H1 (cell line): ENCODE measurements at regions not wholly inside any gene's neighbourhood (a gene's known extent, or its start where the extent isn't known, plus 50 kb on each side); places are given as distances from the start of the nearest gene placed in this dataset.

Experiments used
- BCL11A ChIP-seq, 2 experiments: IDR thresholded peaks; one replicate each; pipeline ENCODE4 v1.6.1; 2011; ENCODE audit warnings: low read depth in 2 of 2, low read length in 2 of 2, mild to moderate bottlenecking in 2 of 2
- CBX8 ChIP-seq: fragments of 300-800, 300-1000 bp; sonication (generic); IDR thresholded peaks from 2 replicates; pipeline ENCODE4 v1.7.1; 2016; ENCODE audit warnings: low read depth, low read length, borderline replicate concordance
- CEBPB ChIP-seq: IDR thresholded peaks from 2 replicates; pipeline ENCODE4 v1.6.1; 2012; ENCODE audit warnings: low read depth, low read length
- CHD1 ChIP-seq: IDR thresholded peaks from 2 replicates; pipeline ENCODE4 v1.6.1; 2012; ENCODE audit warnings: low read depth, low read length, improper control_type of control experiment
- CHD2 ChIP-seq: IDR thresholded peaks from 2 replicates; pipeline ENCODE4 v1.6.1; 2012; ENCODE audit warnings: low read length, improper control_type of control experiment
- CTBP2 ChIP-seq: IDR thresholded peaks from 2 replicates; pipeline ENCODE4 v1.7.0; 2011; ENCODE audit warnings: borderline replicate concordance, mild to moderate bottlenecking, moderate library complexity, mixed read lengths, low read length; ENCODE audit not compliant: insufficient read depth, insufficient read length
- EP300 ChIP-seq, 2 experiments: IDR thresholded peaks; 1 replicate in 1 of 2; 2 replicates in 1 of 2; pipeline ENCODE4 v1.6.1; 2011 to 2012; ENCODE audit warnings: low read depth in 2 of 2, low read length in 2 of 2, mild to moderate bottlenecking in 2 of 2, borderline replicate concordance in 1 of 2, inconsistent platforms in 1 of 2, moderate library complexity in 1 of 2
- EZH2 ChIP-seq: fragments of 200-600 bp; sonication (generic); IDR thresholded peaks from 2 replicates; pipeline ENCODE4 v1.7.1; 2012; ENCODE audit warnings: low read depth, mild to moderate bottlenecking, moderate library complexity, low read length, inconsistent platforms; ENCODE audit not compliant: severe bottlenecking
- FOSL1 ChIP-seq: IDR thresholded peaks from 2 replicates; pipeline ENCODE4 v1.6.1; 2011; ENCODE audit warnings: mild to moderate bottlenecking, low read depth, low read length, moderate library complexity; ENCODE audit not compliant: insufficient read depth
- HDAC2 ChIP-seq, 2 experiments: fragments of 300-600 bp in 1 of 2; sonication (generic) in 1 of 2; IDR thresholded peaks; 2 replicates each; pipeline ENCODE4 v1.6.1; 2011 to 2012; ENCODE audit warnings: low read depth in 2 of 2, low read length in 2 of 2, mild to moderate bottlenecking in 2 of 2, moderate library complexity in 2 of 2, borderline replicate concordance in 1 of 2, inconsistent platforms in 1 of 2
- KDM1A ChIP-seq: fragments of 200-600, 300-600 bp; sonication (generic); IDR thresholded peaks from 2 replicates; pipeline ENCODE4 v1.7.1; 2016; ENCODE audit warnings: mild to moderate bottlenecking, low read length, borderline replicate concordance
- MAFK ChIP-seq: IDR thresholded peaks from 2 replicates; pipeline ENCODE4 v1.6.1; 2012; ENCODE audit warnings: low read depth, mild to moderate bottlenecking, improper control_type of control experiment, low read length
- NANOG ChIP-seq: IDR thresholded peaks from 2 replicates; pipeline ENCODE4 v1.6.1; 2011; ENCODE audit warnings: low read length, low read depth, mild to moderate bottlenecking, inconsistent platforms; ENCODE audit not compliant: insufficient read depth, poor library complexity, severe bottlenecking
- PHF8 ChIP-seq: fragments of 200-600 bp; sonication (generic); conservative IDR thresholded peaks from 2 replicates; pipeline ENCODE4 v1.7.1; 2012; ENCODE audit warnings: low read depth, mild to moderate bottlenecking, inconsistent platforms, low read length, moderate library complexity
- POLR2AphosphoS5 ChIP-seq: IDR thresholded peaks from 2 replicates; pipeline ENCODE4 v1.6.1; 2011; ENCODE audit warnings: low read depth, low read length
- POU5F1 ChIP-seq: IDR thresholded peaks from 2 replicates; pipeline ENCODE4 v1.6.1; 2011; ENCODE audit warnings: low read depth, mild to moderate bottlenecking, low read length, moderate library complexity
- RBBP5 ChIP-seq: IDR thresholded peaks from 2 replicates; pipeline ENCODE4 v1.7.1; 2012; ENCODE audit warnings: low read depth, mild to moderate bottlenecking, inconsistent platforms, low read length, moderate library complexity, borderline replicate concordance
- RNF2 ChIP-seq: fragments of 200-900, 300-1000 bp; sonication (generic); IDR thresholded peaks from 2 replicates; pipeline ENCODE4 v1.7.1; 2016; ENCODE audit warnings: borderline replicate concordance, low read depth, mild to moderate bottlenecking, antibody characterized with exemption, low read length; ENCODE audit not compliant: poor library complexity, severe bottlenecking; ENCODE audit errors: missing control alignments
- SIN3A ChIP-seq, 2 experiments: IDR thresholded peaks in 1 of 2; conservative IDR thresholded peaks in 1 of 2; 2 replicates each; pipeline ENCODE4 v1.6.1; 2011 to 2012; ENCODE audit warnings: low read length in 2 of 2, improper control_type of control experiment in 1 of 2, low read depth in 1 of 2, mild to moderate bottlenecking in 1 of 2
- SP1 ChIP-seq: IDR thresholded peaks from 2 replicates; pipeline ENCODE4 v1.6.1; 2011; ENCODE audit warnings: low read depth, low read length
- TAF7 ChIP-seq: optimal IDR thresholded peaks from 2 replicates; pipeline ENCODE3; 2011; ENCODE audit warnings: low read depth, mild to moderate bottlenecking, inconsistent platforms, low read length, moderate library complexity, borderline replicate concordance
- TCF12 ChIP-seq: IDR thresholded peaks from 2 replicates; pipeline ENCODE4 v1.6.1; 2011; ENCODE audit warnings: low read depth, mild to moderate bottlenecking, low read length
- YY1 ChIP-seq: IDR thresholded peaks from 2 replicates; pipeline ENCODE4 v1.6.1; 2011; ENCODE audit warnings: low read depth, mild to moderate bottlenecking, low read length
- ZNF274 ChIP-seq: IDR thresholded peaks from 2 replicates; pipeline ENCODE4 v1.7.0; 2012; ENCODE audit warnings: low read length, borderline replicate concordance; ENCODE audit errors: extremely low read depth
- TF ChIP-seq, protein P1 (sequence below): IDR thresholded peaks from 2 replicates; pipeline ENCODE4 v1.6.1; 2012; ENCODE audit warnings: inconsistent platforms

DNA sequence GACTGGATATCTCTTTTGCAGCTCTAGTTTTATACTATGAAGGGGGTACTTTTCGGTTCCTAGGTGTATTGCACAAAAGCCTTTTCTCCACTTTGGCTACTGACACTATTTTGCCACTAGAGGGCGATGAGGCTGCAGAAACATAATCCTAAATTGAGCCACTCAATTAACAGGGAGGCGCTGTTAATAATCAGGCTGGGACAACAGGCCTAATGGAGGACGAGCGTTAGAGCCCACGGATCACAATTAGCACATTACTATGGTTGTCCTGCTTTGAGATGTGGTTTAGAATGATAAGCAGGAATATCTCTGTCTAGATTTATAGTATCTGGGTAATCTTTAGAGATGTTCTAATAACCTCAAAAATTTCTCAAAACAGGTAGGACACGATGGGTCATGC lies 62.2 kb upstream of the PMAIP1 start (continued):
- TF ChIP-seq POLR2AphosphoS5 = no peak
- TF ChIP-seq EZH2 = no peak
- TF ChIP-seq CHD1 = no peak
- no peak for TF ChIP-seq KDM1A
- TF ChIP-seq NANOG = peak; percentile 47
- no peak for TF ChIP-seq CTBP2
- no peak for TF ChIP-seq POU5F1
- TF ChIP-seq EP300 (IDR thresholded peaks at IDR 0.05; ENCODE audit: borderline replicate concordance in 1 of 2, low read depth in 2 of 2, low read length in 2 of 2) = 0 out of 3 replicates have a peak, but pooled peaks of 1 of the 2 experiments have one; percentile 45
- TF ChIP-seq RNF2 = no peak
- no peak for TF ChIP-seq PHF8
- no peak for TF ChIP-seq BCL11A (IDR thresholded peaks at IDR 0.05; ENCODE audit: low read depth in 2 of 2, low read length in 2 of 2)
- no peak for TF ChIP-seq TAF7
- peak; percentile 71; the same call in 1 of the 2 replicates for TF ChIP-seq YY1
- no peak for TF ChIP-seq SP1
- no peak for TF ChIP-seq RBBP5
- TF ChIP-seq ZNF274 = no peak
- peak in 1 of 2 experiments; percentile 24; a peak in 1 of 4 replicates for TF ChIP-seq HDAC2 (IDR thresholded peaks at IDR 0.05; ENCODE audit: borderline replicate concordance in 1 of 2, low read depth in 2 of 2, low read length in 2 of 2)
- no peak for TF ChIP-seq SIN3A (conservative IDR thresholded peaks at IDR 0.05 in 1 of 2, IDR thresholded peaks at IDR 0.05 in 1 of 2; ENCODE audit: low read depth in 1 of 2, low read length in 2 of 2)
- TF ChIP-seq MAFK = no peak
- no peak for TF ChIP-seq CBX8
- TF ChIP-seq, protein P1, sequence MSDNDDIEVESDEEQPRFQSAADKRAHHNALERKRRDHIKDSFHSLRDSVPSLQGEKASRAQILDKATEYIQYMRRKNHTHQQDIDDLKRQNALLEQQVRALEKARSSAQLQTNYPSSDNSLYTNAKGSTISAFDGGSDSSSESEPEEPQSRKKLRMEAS = no peak
- peak; percentile 85 for TF ChIP-seq CEBPB
- TF ChIP-seq CHD2 = no peak
- no peak for TF ChIP-seq FOSL1
- TF ChIP-seq TCF12 = no peak
